Suppressor macrophage (primary cell): ENCODE measurements at regions not wholly inside any gene's neighbourhood (a gene's known extent, or its start where the extent isn't known, plus 50 kb on each side); places are given as distances from the start of the nearest gene placed in this dataset.
"Not testable (repeated sequence)": the region's sequence is repeated elsewhere in the genome, so short reads cannot be mapped to it uniquely, and the experiment has no call there.

Source experiments
- DNase-seq, 4 experiments: peaks; one replicate each; pipeline ENCODE4 v3.0.0-alpha.2; 2020 to 2022

GRCh38 chr12:75864161-75864560 lies 167.4 kb downstream of the PHLDA1 start:
- DNase-seq, result no peak

GRCh38 chr12:75863533-75863932 lies 168.0 kb downstream of the PHLDA1 start:
- no peak for DNase-seq

GRCh38 chr12:75862692-75863471 lies 168.7 kb downstream of the PHLDA1 start:
- peak; percentile 15 to 57 (median 38) for DNase-seq

- DNase-seq, result no peak
Measured at GRCh38 chr12:75859868-75860267, 171.7 kb downstream of the PHLDA1 start.

- no peak for DNase-seq
Measured at GRCh38 chr12:75856235-75856634, 175.3 kb downstream of the PHLDA1 start.

- no peak for DNase-seq
Measured at GRCh38 chr12:75855360-75855759, 176.2 kb downstream of the PHLDA1 start.

GRCh38 chr12:75854681-75855309 lies 176.8 kb downstream of the PHLDA1 start:
- DNase-seq, result peak; percentile 27 to 63 (median 44)

GRCh38 chr12:75854137-75854536 lies 177.4 kb downstream of the PHLDA1 start:
- DNase-seq, result not testable (repeated sequence)

GRCh38 chr12:75853626-75854025 lies 177.9 kb downstream of the PHLDA1 start:
- DNase-seq, result peak in 2 of 4 experiments; percentile 28 to 40

GRCh38 chr12:75852956-75853355 lies 178.6 kb downstream of the PHLDA1 start:
- no peak for DNase-seq

GRCh38 chr12:75852143-75852542 lies 179.4 kb downstream of the PHLDA1 start:
- no peak for DNase-seq

- DNase-seq, result peak; percentile 28 to 81 (median 50)
Measured at GRCh38 chr12:75850721-75851462, 180.7 kb downstream of the PHLDA1 start.

GRCh38 chr12:75848961-75849360 lies 182.6 kb downstream of the PHLDA1 start:
- no peak for DNase-seq

- no peak for DNase-seq
Measured at GRCh38 chr12:75848431-75848925, 183.1 kb downstream of the PHLDA1 start.

- no peak for DNase-seq
Measured at GRCh38 chr12:75846102-75846501, 185.5 kb downstream of the PHLDA1 start.

- no peak for DNase-seq
Measured at GRCh38 chr12:75844985-75845384, 186.6 kb downstream of the PHLDA1 start.

- DNase-seq, result no peak
Measured at GRCh38 chr12:75844049-75844770, 187.4 kb downstream of the PHLDA1 start.

- no peak for DNase-seq
Measured at GRCh38 chr12:75842090-75842489, 189.5 kb downstream of the PHLDA1 start.

- no peak for DNase-seq
Measured at GRCh38 chr12:75840994-75841355, 190.6 kb downstream of the PHLDA1 start.

- DNase-seq, result peak in 1 of 4 experiments; percentile 48
Measured at GRCh38 chr12:75838309-75838708, 193.3 kb downstream of the PHLDA1 start.

GRCh38 chr12:75837700-75838099 lies 193.9 kb downstream of the PHLDA1 start:
- DNase-seq, result no peak

GRCh38 chr12:75836533-75836932 lies 195.0 kb downstream of the PHLDA1 start:
- DNase-seq, result no peak

- no peak for DNase-seq
Measured at GRCh38 chr12:75834591-75834990, 197.0 kb downstream of the PHLDA1 start.
